Psoas muscle (tissue), 7 donors: ENCODE measurements at regions not wholly inside any gene's neighbourhood (a gene's known extent, or its start where the extent isn't known, plus 50 kb on each side); places are given as distances from the start of the nearest gene placed in this dataset.

ENCODE experiments used
- ATAC-seq, 4 donors: fragments of 200-7000 bp; cut with Tn5 transposase; one replicate each; pipeline ENCODE4 v1.9.1; 2020; ENCODE audit warnings: moderate library complexity in 3 of 4, mild to moderate bottlenecking in 2 of 4
- DNase-seq, 2 donors: peaks; one replicate each; pipeline ENCODE4 v3.0.0-alpha.2; 2020
- H3K27ac ChIP-seq: fragments of 200-600 bp; one replicate; pipeline ENCODE4 v1.8.0; 2022
- H3K27me3 ChIP-seq, 3 donors: fragments of 200-600 bp in 1 of 3; one replicate each; pipeline versions ENCODE4 v1.6.1 to v1.8.0; 2013 to 2022; ENCODE audit warnings: low read length in 2 of 3, mild to moderate bottlenecking in 2 of 3, moderate library complexity in 1 of 3; ENCODE audit not compliant: insufficient read depth in 3 of 3
- H3K36me3 ChIP-seq, 2 donors: fragments of 200-600 bp in 1 of 2; one replicate each; pipeline versions ENCODE4 v1.6.1 to v1.8.0; 2013 to 2022; ENCODE audit warnings: low read depth in 1 of 2, mild to moderate bottlenecking in 1 of 2, moderate library complexity in 1 of 2; ENCODE audit not compliant: insufficient read depth in 1 of 2
- H3K4me1 ChIP-seq: fragments of 200-600 bp; one replicate; pipeline ENCODE4 v1.8.0; 2022
- H3K4me3 ChIP-seq: fragments of 200-600 bp; one replicate; pipeline ENCODE4 v1.8.0; 2022; ENCODE audit warnings: mild to moderate bottlenecking
- H3K9me3 ChIP-seq: fragments of 200-600 bp; one replicate; pipeline ENCODE4 v1.8.0; 2022
- WGBS, 3 donors: extraction: QIAGEN DNeasy Blood & Tissue Kit; methylation state at CpG; one replicate each; pipeline versions ENCODE4 v1.1.6 to v1.1.7; 2013; 5-methylcytosine and 5-hydroxymethylcytosine counted together
- intact Hi-C, 2 donors: fragments of 100-400 bp; cut with DNase I; formaldehyde crosslinking; loops; one replicate each; pipeline versions ENCODE4 v1.11.0 to v1.14.2; 2022
- TF ChIP-seq, protein P1 (sequence below): fragments of 200-600 bp; IDR thresholded peaks from one replicate; pipeline ENCODE4 v1.8.0; 2022; ENCODE audit warnings: antibody characterized with exemption
- donor health status: healthy with polysubstance abuse.
- donor health status: DM: no; HTN: no; CAD: no; lungs with moderate emphysema.
- donor health status: Bipolar disorder and iron deficiency.
- donor health status: healthy.
- donor health status: DM: yes; HTN: yes; CAD: no.
- donor health status: DM: no; HTN: no; CAD: no.
- donor health status: DM: yes; HTN: yes; CAD: no.

- ATAC-seq (no peak), DNase-seq (no peak)
- 68 to 70% (median 69%) methylated on average over 16 of the region's 16 CpGs for WGBS, 3 donors
- Histone ChIP-seq H3K27me3 (no peaks in the 10 kb centered on the region), H3K27ac (no peak overlapping the region), H3K4me3 (no peak overlapping the region), H3K36me3 (no peaks in the 10 kb centered on the region), H3K9me3 (no peaks in the 10 kb centered on the region), H3K4me1 (no peaks in the 10 kb centered on the region)
- intact Hi-C loops: no loop called here
- TF ChIP-seq, protein P1, sequence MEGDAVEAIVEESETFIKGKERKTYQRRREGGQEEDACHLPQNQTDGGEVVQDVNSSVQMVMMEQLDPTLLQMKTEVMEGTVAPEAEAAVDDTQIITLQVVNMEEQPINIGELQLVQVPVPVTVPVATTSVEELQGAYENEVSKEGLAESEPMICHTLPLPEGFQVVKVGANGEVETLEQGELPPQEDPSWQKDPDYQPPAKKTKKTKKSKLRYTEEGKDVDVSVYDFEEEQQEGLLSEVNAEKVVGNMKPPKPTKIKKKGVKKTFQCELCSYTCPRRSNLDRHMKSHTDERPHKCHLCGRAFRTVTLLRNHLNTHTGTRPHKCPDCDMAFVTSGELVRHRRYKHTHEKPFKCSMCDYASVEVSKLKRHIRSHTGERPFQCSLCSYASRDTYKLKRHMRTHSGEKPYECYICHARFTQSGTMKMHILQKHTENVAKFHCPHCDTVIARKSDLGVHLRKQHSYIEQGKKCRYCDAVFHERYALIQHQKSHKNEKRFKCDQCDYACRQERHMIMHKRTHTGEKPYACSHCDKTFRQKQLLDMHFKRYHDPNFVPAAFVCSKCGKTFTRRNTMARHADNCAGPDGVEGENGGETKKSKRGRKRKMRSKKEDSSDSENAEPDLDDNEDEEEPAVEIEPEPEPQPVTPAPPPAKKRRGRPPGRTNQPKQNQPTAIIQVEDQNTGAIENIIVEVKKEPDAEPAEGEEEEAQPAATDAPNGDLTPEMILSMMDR: no peak
These were observed 56.5 kb upstream of the CREB5 start for GRCh38 chr7:28355635-28356319.

DNA sequence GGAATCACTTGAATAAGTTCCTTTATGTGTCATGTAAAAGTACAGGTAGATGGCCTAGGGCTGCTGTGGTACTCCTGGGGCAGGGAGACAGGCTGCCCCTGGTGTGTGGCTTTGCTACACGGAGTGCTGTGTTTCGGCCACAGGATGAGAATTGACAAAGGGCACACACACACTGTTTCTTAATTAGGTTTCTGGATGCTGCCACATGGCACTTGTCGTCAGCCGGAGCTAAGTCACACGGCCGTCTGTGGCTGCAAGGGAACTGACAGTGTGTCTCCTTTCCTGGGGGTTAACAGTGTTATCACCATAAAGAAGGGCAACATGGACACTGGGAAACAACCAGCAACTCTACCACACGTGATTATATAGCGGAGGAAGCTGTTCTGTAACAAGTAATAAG lies 55.7 kb upstream of the CREB5 start:
- Histone ChIP-seq H3K9me3 (no peaks in the 10 kb centered on the region), H3K4me1 (no peaks in the 10 kb centered on the region), H3K36me3 (no peaks in the 10 kb centered on the region), H3K27me3 (no peaks in the 10 kb centered on the region), H3K4me3 (no peak overlapping the region), H3K27ac (no peak overlapping the region)
- 49 to 66% (median 61%) methylated on average over 8 of the region's 8 CpGs for WGBS, 3 donors
- no peak for ATAC-seq
- DNase-seq: no peak
- intact Hi-C loops: no loop called here
- TF ChIP-seq, protein P1: no peak

DNA sequence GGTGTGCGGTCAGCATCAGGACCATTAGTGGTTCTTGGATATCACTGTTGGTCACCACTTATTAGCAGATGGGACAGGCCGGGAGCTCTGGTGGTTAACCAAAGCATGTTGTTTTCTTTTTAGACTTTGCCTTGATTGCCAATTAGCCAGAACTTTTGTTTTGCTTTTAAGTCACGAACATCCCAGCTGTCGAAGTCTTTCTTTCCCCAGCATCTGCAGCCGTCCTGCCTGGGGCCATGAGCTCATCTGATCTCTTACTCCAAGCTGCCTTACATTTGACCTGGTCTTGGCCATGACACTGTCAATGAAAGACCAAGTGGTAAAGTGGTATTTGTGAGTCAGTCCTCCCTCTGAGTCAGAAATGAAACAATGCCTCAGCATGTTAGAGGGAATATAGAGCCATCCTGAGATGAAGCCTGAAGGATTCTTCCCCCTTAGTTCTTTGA lies 53.9 kb upstream of the CREB5 start:
- H3K27me3 ChIP-seq: no peaks in the 10 kb centered on the region
- H3K36me3 ChIP-seq: no peaks in the 10 kb centered on the region
- no peaks in the 10 kb centered on the region for H3K9me3 ChIP-seq
- ATAC-seq: peak in 3 of 4 donors; percentile 59 to 80 (median 78)
- no peak for DNase-seq
- intact Hi-C loops: no loop called here
- TF ChIP-seq, protein P1: no peak
- no peak overlapping the region for H3K4me3 ChIP-seq
- 47 to 63% (median 47%) methylated on average over 5 of the region's 5 CpGs for WGBS, 3 donors
- no peak overlapping the region for H3K27ac ChIP-seq
- no peaks in the 10 kb centered on the region for H3K4me1 ChIP-seq

GRCh38 chr7:28360739-28361138 lies 51.6 kb upstream of the CREB5 start:
- Histone ChIP-seq H3K36me3 (no peaks in the 10 kb centered on the region), H3K27ac (no peak overlapping the region), H3K4me1 (no peaks in the 10 kb centered on the region), H3K4me3 (no peak overlapping the region), H3K9me3 (no peaks in the 10 kb centered on the region), H3K27me3 (no peaks in the 10 kb centered on the region)
- ATAC-seq (no peak), DNase-seq (no peak)
- intact Hi-C loops: no loop called here
- TF ChIP-seq, protein P1: no peak
- WGBS, 3 donors: 81 to 92% (median 82%) methylated on average over 1 of the region's 1 CpG

GRCh38 chr7:28361551-28361950 lies 50.8 kb upstream of the CREB5 start:
- no peaks in the 10 kb centered on the region for H3K27me3 ChIP-seq
- DNase-seq (no peak), ATAC-seq (no peak)
- WGBS, 3 donors: 35 to 57% (median 50%) methylated on average over 1 of the region's 1 CpG
- H3K27ac ChIP-seq: no peak overlapping the region
- intact Hi-C loops: no loop called here
- TF ChIP-seq, protein P1: no peak
- no peaks in the 10 kb centered on the region for H3K4me1 ChIP-seq
- H3K4me3 ChIP-seq: no peak overlapping the region
- no peaks in the 10 kb centered on the region for H3K9me3 ChIP-seq
- no peaks in the 10 kb centered on the region for H3K36me3 ChIP-seq
